ENCODE measurements at regions not wholly inside any gene's neighbourhood (a gene's known extent, or its start where the extent isn't known, plus 50 kb on each side); places are given as distances from the start of the nearest gene placed in this dataset.

DNA sequence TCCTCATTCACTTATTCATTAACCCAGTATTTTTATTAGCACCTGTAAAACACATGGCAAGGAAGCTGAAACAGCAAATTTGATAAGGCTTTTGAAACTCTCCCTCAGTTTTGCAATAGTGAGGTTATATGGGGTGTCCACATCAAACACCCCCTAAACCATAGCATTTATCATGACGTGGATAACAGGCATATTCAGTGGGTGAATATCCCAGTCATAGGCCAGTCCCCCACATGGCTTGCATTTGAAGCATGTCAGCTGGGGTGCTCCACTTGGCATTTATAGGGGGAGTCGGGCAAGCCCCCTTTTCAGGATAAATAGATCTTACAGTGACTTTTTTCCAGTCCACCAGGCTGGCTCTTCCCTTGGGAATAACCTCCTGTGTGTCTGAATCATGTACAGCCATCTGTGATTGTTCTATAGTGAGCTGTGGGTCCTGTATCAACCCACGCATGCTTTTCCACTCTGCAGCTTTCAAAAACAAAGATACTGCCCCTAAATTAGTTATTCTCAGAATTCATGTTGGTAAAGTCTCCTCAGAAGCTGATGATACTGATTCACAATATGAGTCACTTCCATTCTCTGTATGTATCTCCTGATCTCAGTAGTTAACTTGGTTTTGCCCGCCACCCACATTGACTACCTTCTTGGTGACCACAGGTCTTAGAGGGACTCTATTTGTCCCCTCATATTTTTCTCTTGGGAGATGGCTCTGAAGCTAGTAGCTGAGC, 84.4 kb upstream of the SPIN1 start:
- Histone ChIP-seq H2AK5ac (ENCODE audit: low read length) (no peak overlapping the region), H3K79me1 (ENCODE audit: low read length) (no peaks in the 10 kb centered on the region), H4K91ac (ENCODE audit: low read depth, low read length) (no peak overlapping the region), H2BK120ac (ENCODE audit: insufficient read depth, low read length, poor library complexity) (no peak overlapping the region), H3K27me3 (ENCODE audit: insufficient read depth, low read length) (no peaks in the 10 kb centered on the region), H3K27ac (ENCODE audit: low read depth, low read length) (no peak overlapping the region), H3K18ac (ENCODE audit: low read length) (no peak overlapping the region), H3K23ac (ENCODE audit: low read length) (no peak overlapping the region), H4K12ac (ENCODE audit: low read depth, low read length) (no peak overlapping the region), H2AFZ (ENCODE audit: insufficient read depth, low read length, poor library complexity) (no peak overlapping the region), H3K4me2 (ENCODE audit: low read length) (no peak overlapping the region), H2BK12ac (ENCODE audit: low read length) (no peak overlapping the region), H3K79me2 (ENCODE audit: control insufficient read depth, insufficient read depth, low read length, poor library complexity) (no peaks in the 10 kb centered on the region), H3K36me3 (ENCODE audit: control insufficient read depth in 1 of 2, insufficient read depth in 2 of 2, low read length in 2 of 2) (no peaks in the 10 kb centered on the region), H3K9me3 (ENCODE audit: insufficient read depth, low read depth, low read length) (peaks cover 2% of the 10 kb centered on the region), H3K4me1 (ENCODE audit: control insufficient read depth in 1 of 2, insufficient read depth in 2 of 2, low read length in 2 of 2) (peaks cover 0 to 2% of the 10 kb centered on the region in 2 experiments), H3K4me3 (ENCODE audit: low read depth, low read length) (no peak overlapping the region), H3K4ac (ENCODE audit: low read depth, low read length) (no peak overlapping the region), H3K14ac (ENCODE audit: low read length) (no peak overlapping the region), H4K8ac (ENCODE audit: low read depth, low read length) (no peak overlapping the region), H3K9ac (ENCODE audit: low read length) (no peak overlapping the region), H2BK5ac (ENCODE audit: low read depth, low read length, poor library complexity) (no peak overlapping the region)
- DNase-seq = peak in 1 of 2 donors; percentile 24
- WGBS (ENCODE audit: extremely low coverage, insufficient coverage, insufficient read length) = no CpG with 5 or more reads among the region's 4 CpGs

DNA sequence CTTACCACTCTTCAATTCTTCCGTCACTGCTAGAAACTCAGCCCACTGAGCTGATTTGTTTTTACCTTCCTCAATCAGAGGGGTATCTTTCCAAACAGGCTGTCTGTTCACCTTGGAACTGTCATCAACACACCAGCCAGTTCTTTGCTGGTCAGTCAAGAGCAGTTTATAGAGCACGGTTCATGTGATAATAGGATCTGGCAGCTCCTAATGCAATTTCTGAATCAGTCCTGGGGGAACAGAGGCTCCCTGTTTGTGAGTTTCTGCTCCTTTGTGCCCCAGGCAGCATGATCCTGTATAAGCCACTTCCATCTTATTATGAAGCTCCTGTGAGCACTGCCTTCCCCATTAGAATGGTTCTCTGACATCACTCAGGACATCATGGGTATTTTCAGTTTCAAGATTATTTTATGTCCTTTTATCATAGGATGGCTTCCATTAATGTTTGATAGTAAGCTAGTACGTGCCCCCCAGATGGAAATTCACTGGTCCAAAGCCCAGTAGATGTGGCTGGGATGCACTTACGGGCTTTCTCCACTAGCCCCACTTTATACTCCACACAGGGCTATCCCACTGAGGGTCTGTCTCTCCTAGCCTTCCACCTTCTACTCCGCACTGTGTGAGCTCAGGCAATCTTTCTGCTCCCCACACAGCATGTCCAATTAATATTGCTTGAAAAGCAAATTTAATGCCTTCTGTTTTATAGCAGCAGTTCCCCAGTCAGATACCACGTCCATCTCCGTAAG, 85.5 kb upstream of the SPIN1 start:
- H3K79me2 ChIP-seq (ENCODE audit: control insufficient read depth, insufficient read depth, low read length, poor library complexity) = no peaks in the 10 kb centered on the region
- no CpG with 5 or more reads among the region's 7 CpGs for WGBS (ENCODE audit: extremely low coverage, insufficient coverage, insufficient read length)
- H4K8ac ChIP-seq (ENCODE audit: low read depth, low read length) = no peak overlapping the region
- no peak overlapping the region for H2BK5ac ChIP-seq (ENCODE audit: low read depth, low read length, poor library complexity)
- H2BK120ac ChIP-seq (ENCODE audit: insufficient read depth, low read length, poor library complexity) = no peak overlapping the region
- no peak overlapping the region for H3K18ac ChIP-seq (ENCODE audit: low read length)
- H3K9me3 ChIP-seq (ENCODE audit: insufficient read depth, low read depth, low read length) = peaks cover 2% of the 10 kb centered on the region
- H4K91ac ChIP-seq (ENCODE audit: low read depth, low read length) = no peak overlapping the region
- no peak overlapping the region for H3K27ac ChIP-seq (ENCODE audit: low read depth, low read length)
- H3K4ac ChIP-seq (ENCODE audit: low read depth, low read length) = no peak overlapping the region
- no peak overlapping the region for H2BK12ac ChIP-seq (ENCODE audit: low read length)
- H3K4me2 ChIP-seq (ENCODE audit: low read length) = no peak overlapping the region
- H3K9ac ChIP-seq (ENCODE audit: low read length) = no peak overlapping the region
- no peak for DNase-seq
- H3K4me1 ChIP-seq (ENCODE audit: control insufficient read depth in 1 of 2, insufficient read depth in 2 of 2, low read length in 2 of 2) = peaks cover 0 to 2% of the 10 kb centered on the region in 2 experiments
- no peaks in the 10 kb centered on the region for H3K79me1 ChIP-seq (ENCODE audit: low read length)
- H2AK5ac ChIP-seq (ENCODE audit: low read length) = no peak overlapping the region
- H3K4me3 ChIP-seq (ENCODE audit: low read depth, low read length) = no peak overlapping the region
- no peaks in the 10 kb centered on the region for H3K27me3 ChIP-seq (ENCODE audit: insufficient read depth, low read length)
- H3K36me3 ChIP-seq (ENCODE audit: control insufficient read depth in 1 of 2, insufficient read depth in 2 of 2, low read length in 2 of 2) = no peaks in the 10 kb centered on the region
- no peak overlapping the region for H4K12ac ChIP-seq (ENCODE audit: low read depth, low read length)
- H3K23ac ChIP-seq (ENCODE audit: low read length) = no peak overlapping the region
- H3K14ac ChIP-seq (ENCODE audit: low read length) = no peak overlapping the region
- H2AFZ ChIP-seq (ENCODE audit: insufficient read depth, low read length, poor library complexity) = no peak overlapping the region

DNA sequence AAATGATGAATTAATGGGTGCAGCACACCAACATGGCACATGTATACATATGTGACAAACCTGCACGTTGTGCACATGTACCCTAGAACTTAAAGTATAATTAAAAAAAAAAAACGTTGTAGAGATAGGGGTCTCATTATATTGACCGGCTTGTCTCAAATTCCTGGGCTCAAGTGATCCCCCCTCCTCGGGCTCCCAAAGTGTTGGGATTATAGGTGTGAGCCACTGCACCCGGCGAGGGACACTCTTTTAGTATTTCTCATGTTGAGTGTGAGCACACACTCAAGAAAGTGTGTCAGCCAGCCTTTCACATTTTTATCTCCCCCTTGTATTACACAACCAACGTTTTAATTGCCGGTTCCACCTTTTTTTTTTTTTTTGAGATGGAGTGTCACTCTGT, 87.7 kb upstream of the SPIN1 start:
- WGBS (ENCODE audit: extremely low coverage, insufficient coverage, insufficient read length) = no CpG with 5 or more reads among the region's 8 CpGs
- Histone ChIP-seq H3K18ac (ENCODE audit: low read length) (no peak overlapping the region), H3K79me2 (ENCODE audit: control insufficient read depth, insufficient read depth, low read length, poor library complexity) (no peaks in the 10 kb centered on the region), H2BK12ac (ENCODE audit: low read length) (no peak overlapping the region), H3K23ac (ENCODE audit: low read length) (no peak overlapping the region), H2BK5ac (ENCODE audit: low read depth, low read length, poor library complexity) (no peak overlapping the region), H3K36me3 (ENCODE audit: control insufficient read depth in 1 of 2, insufficient read depth in 2 of 2, low read length in 2 of 2) (no peaks in the 10 kb centered on the region), H3K9me3 (ENCODE audit: insufficient read depth, low read depth, low read length) (peaks cover 2% of the 10 kb centered on the region), H2AK5ac (ENCODE audit: low read length) (no peak overlapping the region), H3K27ac (ENCODE audit: low read depth, low read length) (no peak overlapping the region), H3K9ac (ENCODE audit: low read length) (no peak overlapping the region), H3K4ac (ENCODE audit: low read depth, low read length) (no peak overlapping the region), H3K4me1 (ENCODE audit: control insufficient read depth in 1 of 2, insufficient read depth in 2 of 2, low read length in 2 of 2) (no peaks in the 10 kb centered on the region), H4K12ac (ENCODE audit: low read depth, low read length) (no peak overlapping the region), H2BK120ac (ENCODE audit: insufficient read depth, low read length, poor library complexity) (no peak overlapping the region), H3K79me1 (ENCODE audit: low read length) (no peaks in the 10 kb centered on the region), H3K14ac (ENCODE audit: low read length) (no peak overlapping the region), H4K8ac (ENCODE audit: low read depth, low read length) (no peak overlapping the region), H3K4me3 (ENCODE audit: low read depth, low read length) (no peak overlapping the region), H3K27me3 (ENCODE audit: insufficient read depth, low read length) (no peaks in the 10 kb centered on the region), H4K91ac (ENCODE audit: low read depth, low read length) (no peak overlapping the region), H3K4me2 (ENCODE audit: low read length) (no peak overlapping the region), H2AFZ (ENCODE audit: insufficient read depth, low read length, poor library complexity) (no peak overlapping the region)
- DNase-seq = no peak

DNA sequence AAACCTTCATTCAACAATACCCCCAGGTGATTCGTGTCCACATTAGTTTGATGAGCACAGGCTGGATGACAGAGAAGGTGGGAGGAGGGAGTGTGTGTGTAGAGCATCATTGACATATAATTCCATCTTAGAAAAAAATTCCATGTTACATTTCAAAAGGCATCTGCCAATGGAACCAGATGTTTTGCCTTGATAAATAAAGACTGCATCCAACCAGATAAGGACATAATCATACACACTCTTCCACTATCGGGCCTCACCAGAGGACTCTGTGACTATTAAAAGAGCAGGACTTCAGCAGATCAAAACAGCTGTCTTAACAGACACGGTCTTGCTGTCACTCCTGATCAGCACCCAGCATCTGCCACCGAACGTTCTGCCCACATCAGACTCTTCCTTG, 96.4 kb upstream of the SPIN1 start:
- H3K9me3 ChIP-seq (ENCODE audit: insufficient read depth, low read depth, low read length) = no peaks in the 10 kb centered on the region
- H3K18ac ChIP-seq (ENCODE audit: low read length) = no peak overlapping the region
- no peak overlapping the region for H3K14ac ChIP-seq (ENCODE audit: low read length)
- H4K91ac ChIP-seq (ENCODE audit: low read depth, low read length) = no peak overlapping the region
- no peak overlapping the region for H2BK12ac ChIP-seq (ENCODE audit: low read length)
- no peak overlapping the region for H4K8ac ChIP-seq (ENCODE audit: low read depth, low read length)
- H3K9ac ChIP-seq (ENCODE audit: low read length) = no peak overlapping the region
- WGBS (ENCODE audit: extremely low coverage, insufficient coverage, insufficient read length) = no CpG with 5 or more reads among the region's 5 CpGs
- no peak overlapping the region for H3K23ac ChIP-seq (ENCODE audit: low read length)
- H3K4me3 ChIP-seq (ENCODE audit: low read depth, low read length) = no peak overlapping the region
- no peaks in the 10 kb centered on the region for H3K79me2 ChIP-seq (ENCODE audit: control insufficient read depth, insufficient read depth, low read length, poor library complexity)
- no peaks in the 10 kb centered on the region for H3K36me3 ChIP-seq (ENCODE audit: control insufficient read depth in 1 of 2, insufficient read depth in 2 of 2, low read length in 2 of 2)
- no peak overlapping the region for H2BK5ac ChIP-seq (ENCODE audit: low read depth, low read length, poor library complexity)
- no peak overlapping the region for H2AFZ ChIP-seq (ENCODE audit: insufficient read depth, low read length, poor library complexity)
- no peak overlapping the region for H2AK5ac ChIP-seq (ENCODE audit: low read length)
- H4K12ac ChIP-seq (ENCODE audit: low read depth, low read length) = no peak overlapping the region
- H3K79me1 ChIP-seq (ENCODE audit: low read length) = no peaks in the 10 kb centered on the region
- no peak overlapping the region for H3K4me2 ChIP-seq (ENCODE audit: low read length)
- no peak overlapping the region for H3K4ac ChIP-seq (ENCODE audit: low read depth, low read length)
- H3K27ac ChIP-seq (ENCODE audit: low read depth, low read length) = no peak overlapping the region
- H2BK120ac ChIP-seq (ENCODE audit: insufficient read depth, low read length, poor library complexity) = no peak overlapping the region
- no peak for DNase-seq
- no peaks in the 10 kb centered on the region for H3K4me1 ChIP-seq (ENCODE audit: control insufficient read depth in 1 of 2, insufficient read depth in 2 of 2, low read length in 2 of 2)
- H3K27me3 ChIP-seq (ENCODE audit: insufficient read depth, low read length) = no peaks in the 10 kb centered on the region

Data from trophoblast cell (in vitro differentiated cells and primary cell).